ENCODE measurements at regions not wholly inside any gene's neighbourhood (a gene's known extent, or its start where the extent isn't known, plus 50 kb on each side); places are given as distances from the start of the nearest gene placed in this dataset.
"Not testable (repeated sequence)": the region's sequence is repeated elsewhere in the genome, so short reads cannot be mapped to it uniquely, and the experiment has no call there.

- not testable (repeated sequence) for H3K27me3 ChIP-seq
Observed at GRCh38 chr7:32638479-32639121, 143.3 kb downstream of the AVL9 start.

More at GRCh38 chr7:32638479-32639121, 143.3 kb downstream of the AVL9 start:
- H3K36me3 ChIP-seq, DNase-seq, H3K4me3 ChIP-seq, H3K9me3 ChIP-seq: not testable (repeated sequence)

Data from MG63 (cell line).